GM18858 (cell line): ENCODE measurements at regions not wholly inside any gene's neighbourhood (a gene's known extent, or its start where the extent isn't known, plus 50 kb on each side); places are given as distances from the start of the nearest gene placed in this dataset.
"Not testable (repeated sequence)": the region's sequence is repeated elsewhere in the genome, so short reads cannot be mapped to it uniquely, and the experiment has no call there.

Source experiments
- ATAC-seq: cut with Tn5 transposase; IDR thresholded peaks from one replicate; pipeline ENCODE4 v1.9.1; 2021; ENCODE audit not compliant: unreplicated experiment

GRCh38 chr7:149714081-149714909 lies 59.1 kb downstream of the ZNF467 start:
- peak; percentile 95 for ATAC-seq

- no peak for ATAC-seq
Observed at GRCh38 chr7:149713731-149714068, 59.7 kb downstream of the ZNF467 start.

GRCh38 chr7:149713061-149713730 lies 60.2 kb downstream of the ZNF467 start:
- no peak for ATAC-seq

GRCh38 chr7:149708026-149708425 lies 65.4 kb downstream of the ZNF467 start:
- ATAC-seq = no peak

- no peak for ATAC-seq
Observed at GRCh38 chr7:149707448-149707886, 65.9 kb downstream of the ZNF467 start.

- no peak for ATAC-seq
Observed at GRCh38 chr7:149706398-149706797, 67.0 kb downstream of the ZNF467 start.

- ATAC-seq = no peak
Observed at GRCh38 chr7:149704507-149704906, 68.9 kb downstream of the ZNF467 start.

- no peak for ATAC-seq
Observed at GRCh38 chr7:149703044-149703650, 70.2 kb downstream of the ZNF467 start.

GRCh38 chr7:149701495-149702240 lies 71.7 kb downstream of the ZNF467 start:
- no peak for ATAC-seq

- not testable (repeated sequence) for ATAC-seq
Observed at GRCh38 chr7:149697767-149698166, 75.6 kb downstream of the ZNF467 start.

GRCh38 chr7:149696280-149696679 lies 77.1 kb downstream of the ZNF467 start:
- no peak for ATAC-seq

GRCh38 chr7:149692557-149692982 lies 80.8 kb downstream of the ZNF467 start:
- ATAC-seq = no peak

- ATAC-seq = no peak
Observed at GRCh38 chr7:149692056-149692455, 81.3 kb downstream of the ZNF467 start.

- ATAC-seq = no peak
Observed at GRCh38 chr7:149690688-149691446, 82.5 kb downstream of the ZNF467 start.

- ATAC-seq = no peak
Observed at GRCh38 chr7:149689291-149689721, 84.1 kb downstream of the ZNF467 start.

GRCh38 chr7:149688836-149689235 lies 84.6 kb downstream of the ZNF467 start:
- ATAC-seq = no peak

GRCh38 chr7:149687820-149688219 lies 85.6 kb downstream of the ZNF467 start:
- not testable (repeated sequence) for ATAC-seq

- ATAC-seq = no peak
Observed at GRCh38 chr7:149686449-149686848, 86.9 kb downstream of the ZNF467 start.

GRCh38 chr7:149686011-149686410 lies 87.4 kb downstream of the ZNF467 start:
- no peak for ATAC-seq

- no peak for ATAC-seq
Observed at GRCh38 chr7:149685455-149685854, 87.9 kb downstream of the ZNF467 start.
